DMS 273 treated with DMSO at 0.1 percent for 48 hours (cell line): ENCODE measurements at regions not wholly inside any gene's neighbourhood (a gene's known extent, or its start where the extent isn't known, plus 50 kb on each side); places are given as distances from the start of the nearest gene placed in this dataset.

Source experiments
- DNase-seq: peaks from one replicate; lab custom pipeline; 2025; lab: John Stamatoyannopoulos, UW

- no peak for DNase-seq
These were observed 279.7 kb downstream of the SS18 start for GRCh38 chr18:25810736-25811135.

- DNase-seq = no peak
These were observed 284.5 kb downstream of the SS18 start for GRCh38 chr18:25805939-25806338.

- no peak for DNase-seq
These were observed 285.1 kb downstream of the SS18 start for GRCh38 chr18:25805323-25805722.

- no peak for DNase-seq
These were observed 291.2 kb downstream of the SS18 start for GRCh38 chr18:25799231-25799630.

- DNase-seq = peak; percentile 1
These were observed 292.4 kb downstream of the SS18 start for GRCh38 chr18:25798046-25798445.

GRCh38 chr18:25795213-25795612 is 295.2 kb downstream of the SS18 start:
- no peak for DNase-seq

GRCh38 chr18:25787276-25787675 is 303.1 kb downstream of the SS18 start:
- DNase-seq = no peak

- no peak for DNase-seq
These were observed 303.7 kb downstream of the SS18 start for GRCh38 chr18:25786758-25787157.

GRCh38 chr18:25780105-25780504 is 310.3 kb downstream of the SS18 start:
- no peak for DNase-seq

- DNase-seq = no peak
These were observed 318.6 kb downstream of the SS18 start for GRCh38 chr18:25771796-25772195.

GRCh38 chr18:25764777-25765176 is 325.6 kb downstream of the SS18 start:
- no peak for DNase-seq

- no peak for DNase-seq
These were observed 331.3 kb downstream of the SS18 start for GRCh38 chr18:25759111-25759510.

- no peak for DNase-seq
These were observed 346.7 kb downstream of the SS18 start for GRCh38 chr18:25743646-25744151.

GRCh38 chr18:25739376-25739775 is 351.0 kb downstream of the SS18 start:
- no peak for DNase-seq

GRCh38 chr18:25737710-25738311 is 352.6 kb downstream of the SS18 start:
- DNase-seq = peak; percentile 55

GRCh38 chr18:25736516-25736915 is 353.9 kb downstream of the SS18 start:
- DNase-seq = no peak

- no peak for DNase-seq
These were observed 355.0 kb downstream of the SS18 start for GRCh38 chr18:25735459-25735858.

GRCh38 chr18:25734336-25734735 is 356.1 kb downstream of the SS18 start:
- no peak for DNase-seq

- no peak for DNase-seq
These were observed 357.6 kb downstream of the SS18 start for GRCh38 chr18:25732862-25733261.

GRCh38 chr18:25729072-25729471 is 361.3 kb downstream of the SS18 start:
- DNase-seq = no peak

GRCh38 chr18:25727281-25727985 is 363.0 kb downstream of the SS18 start:
- DNase-seq = no peak

GRCh38 chr18:25726298-25726697 is 364.1 kb downstream of the SS18 start:
- peak; percentile 49 for DNase-seq

GRCh38 chr18:25725501-25725900 is 364.9 kb downstream of the SS18 start:
- no peak for DNase-seq

GRCh38 chr18:25724997-25725396 is 365.4 kb downstream of the SS18 start:
- no peak for DNase-seq
